M059J (cell line): ENCODE measurements at regions not wholly inside any gene's neighbourhood (a gene's known extent, or its start where the extent isn't known, plus 50 kb on each side); places are given as distances from the start of the nearest gene placed in this dataset.
A peak's percentile ranks its signal among the peaks of the same experiment; 100 is the strongest.

ENCODE experiments used
- DNase-seq: peaks from one replicate; pipeline ENCODE4 v3.0.0-alpha.2; 2012; ENCODE audit warnings: low read depth

DNA sequence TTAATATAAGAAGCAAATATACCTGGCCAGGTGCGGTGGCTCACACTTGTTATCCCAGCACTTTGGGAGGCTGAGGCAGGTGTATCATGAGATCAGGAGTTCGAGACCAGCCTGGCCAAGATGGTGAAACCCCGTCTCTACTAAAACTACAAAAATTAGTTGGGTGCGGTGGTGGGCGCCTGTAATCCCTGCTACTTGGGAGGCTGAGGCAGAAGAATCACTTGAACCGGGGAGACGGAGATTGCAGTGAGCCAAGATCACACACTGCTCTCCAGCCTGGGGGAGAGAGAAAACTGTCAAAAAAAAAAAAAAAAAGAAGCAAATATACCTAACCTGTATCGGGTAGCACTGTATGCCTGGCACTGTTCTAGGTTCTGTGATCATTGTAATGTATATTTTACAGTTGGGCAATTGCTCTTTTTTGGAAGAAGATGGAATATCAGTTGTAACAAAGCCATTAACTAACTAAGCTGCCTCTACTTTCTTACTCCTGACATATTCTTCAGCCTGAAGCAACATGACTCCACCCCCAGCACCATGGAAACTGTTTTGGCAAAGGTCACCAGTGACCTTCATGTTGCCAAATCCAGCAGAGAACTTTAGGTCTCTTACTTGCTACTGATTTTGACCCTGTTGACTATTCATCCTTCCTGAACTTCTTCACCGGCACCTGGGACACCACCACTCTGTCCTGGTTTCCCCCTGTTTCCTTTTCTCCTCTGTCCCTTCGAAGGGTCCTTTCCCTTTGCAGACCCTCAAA lies 203.8 kb downstream of the RPLP1 start:
- no peak for DNase-seq

DNA sequence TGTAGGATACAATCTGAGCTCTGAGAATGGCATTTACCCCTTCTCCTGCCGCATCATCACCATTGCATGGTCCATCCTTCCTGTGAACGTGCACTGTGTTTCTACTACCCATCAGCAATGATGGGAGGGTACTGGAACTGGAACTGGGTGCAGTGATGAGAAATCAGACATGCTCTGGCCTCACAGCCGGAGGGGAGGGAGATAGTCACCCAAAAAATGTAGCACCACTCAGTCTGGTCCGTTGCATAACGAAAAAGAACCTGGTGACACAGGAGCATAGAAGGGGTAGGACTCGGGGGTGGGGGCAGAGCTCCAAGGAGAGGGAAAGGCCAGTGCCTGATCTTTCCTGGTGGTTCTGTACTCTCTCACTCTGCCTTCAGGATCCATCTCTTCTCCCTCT lies 205.0 kb downstream of the RPLP1 start:
- DNase-seq, result no peak

DNA sequence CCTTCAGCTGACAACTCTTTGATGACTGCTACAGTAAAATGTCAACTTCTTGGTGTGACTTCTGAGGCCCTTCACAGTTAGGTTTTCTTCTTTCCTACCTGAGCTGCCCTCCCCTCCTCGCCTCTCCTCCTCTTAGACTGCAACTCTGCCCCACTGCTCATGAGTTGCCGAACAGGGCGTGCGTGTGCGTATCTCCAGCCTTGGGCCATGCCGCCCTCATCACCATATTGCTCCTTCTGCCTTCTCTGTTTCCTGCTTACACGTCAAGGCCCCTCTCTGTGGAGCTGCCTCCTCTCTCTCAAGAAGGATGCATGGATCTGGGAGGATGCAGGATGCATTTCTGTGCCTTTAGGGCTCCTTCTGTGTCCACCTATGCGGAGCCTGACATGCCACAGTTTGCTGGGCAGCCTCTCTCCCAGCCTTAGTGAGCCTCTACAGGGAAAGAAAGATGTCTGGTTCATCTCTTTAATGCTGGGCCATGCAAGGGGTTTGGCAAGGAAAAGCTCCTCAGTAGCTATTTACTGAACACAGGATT lies 205.9 kb downstream of the RPLP1 start:
- DNase-seq, result no peak

DNA sequence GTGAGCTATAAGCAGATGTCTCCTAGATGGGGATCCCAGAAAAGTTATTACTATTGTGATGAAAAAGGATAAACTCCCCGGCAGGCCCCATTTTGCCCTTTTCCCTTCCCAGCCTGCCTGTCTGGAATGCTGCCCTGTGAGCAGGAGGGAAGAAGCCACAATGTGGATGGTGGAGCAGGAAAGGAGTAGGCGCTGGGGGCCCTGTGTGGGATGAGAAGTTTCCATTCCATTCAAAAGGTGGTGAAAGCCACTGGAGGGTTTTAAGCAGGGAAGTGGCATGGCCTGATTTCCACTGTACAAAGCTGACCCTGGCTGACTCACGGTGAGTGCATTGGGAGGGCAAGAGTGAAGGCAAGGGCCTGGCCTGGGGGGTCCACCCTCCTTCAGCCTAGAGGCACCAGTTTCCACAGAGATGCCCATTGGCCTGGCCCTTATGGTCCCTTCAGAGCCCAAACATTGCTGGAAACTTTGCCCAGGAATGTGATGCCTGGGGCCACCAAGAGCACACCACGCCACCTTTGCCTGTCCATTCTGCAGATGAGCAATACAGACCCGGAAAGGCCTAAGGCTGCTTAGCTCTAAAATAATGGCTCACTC lies 206.9 kb downstream of the RPLP1 start:
- peak; percentile 94 for DNase-seq

DNA sequence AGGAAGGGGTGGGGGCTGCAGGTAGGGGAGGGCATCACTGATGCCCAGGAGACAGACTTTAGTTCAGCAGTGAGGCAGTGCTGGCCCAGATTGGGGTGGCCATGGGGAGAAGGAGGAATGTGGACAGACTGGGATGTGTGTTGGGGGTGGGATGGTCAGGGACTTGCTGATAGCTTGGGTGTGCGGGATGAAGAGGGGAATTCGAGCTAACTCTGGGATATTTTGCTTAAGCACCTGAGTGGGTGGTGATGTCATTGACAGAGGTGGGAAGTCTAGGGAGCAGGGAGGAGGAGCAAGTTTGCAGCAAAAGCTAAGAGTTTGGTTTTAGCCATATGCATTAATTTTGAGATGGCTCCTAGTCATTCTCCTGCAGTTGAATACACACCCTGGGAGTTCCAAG lies 207.5 kb downstream of the RPLP1 start:
- DNase-seq, result peak; percentile 45

DNA sequence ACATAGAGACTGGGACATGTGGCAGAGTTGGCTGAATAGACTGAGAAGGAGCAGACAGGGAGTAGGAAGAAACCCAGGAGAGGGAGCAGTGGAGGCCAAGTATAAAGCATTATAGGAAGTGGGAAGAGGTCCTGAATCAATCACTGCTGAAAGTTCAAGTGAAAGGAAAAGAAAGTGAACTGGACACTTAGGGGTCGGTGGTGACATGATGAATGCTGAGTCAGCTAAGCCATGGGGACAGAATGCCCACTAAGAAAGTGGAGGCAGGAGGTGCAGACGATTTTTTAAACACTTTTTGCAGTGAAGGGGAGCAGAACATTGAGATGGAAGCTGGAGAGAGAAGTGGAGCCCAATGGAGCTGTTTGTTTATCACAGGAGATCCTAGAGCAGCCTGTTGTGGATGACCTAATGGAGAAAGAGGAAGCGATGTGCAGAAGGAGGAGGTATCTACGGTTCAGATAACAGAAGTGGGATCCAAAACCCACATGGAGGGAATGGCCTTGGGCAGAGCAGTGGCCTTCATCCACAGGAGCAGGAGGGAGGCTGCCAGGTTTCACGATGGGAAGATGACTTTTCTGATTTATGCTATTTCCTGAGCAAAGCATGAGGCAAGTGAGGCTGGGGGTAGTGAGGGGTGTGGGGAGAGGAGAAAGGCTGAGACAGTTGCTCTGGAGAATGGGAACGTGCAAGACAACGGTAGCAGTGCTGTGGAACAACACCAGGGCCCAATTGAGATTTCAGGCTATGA lies 208.2 kb downstream of the RPLP1 start:
- peak; percentile 15 for DNase-seq

DNA sequence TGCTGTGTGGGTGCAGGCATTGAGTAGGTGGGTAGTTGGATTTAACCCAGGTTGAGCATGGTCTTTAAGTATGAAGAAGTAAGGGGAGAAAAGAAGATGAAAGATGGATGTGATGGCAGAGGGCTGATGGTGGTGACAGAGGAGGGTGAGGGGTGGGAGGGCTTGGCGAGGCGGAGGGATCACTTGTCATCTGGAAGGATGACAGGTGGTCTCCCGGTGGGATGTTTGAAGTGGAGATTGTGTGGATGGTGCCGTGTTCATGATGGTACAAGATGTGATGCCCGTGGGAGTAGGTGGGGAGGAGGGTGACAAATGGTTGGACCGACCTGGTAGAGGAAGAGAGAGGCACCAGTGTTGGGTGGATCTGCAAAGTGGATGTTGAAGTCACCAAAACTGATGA lies 208.8 kb downstream of the RPLP1 start:
- no peak for DNase-seq

DNA sequence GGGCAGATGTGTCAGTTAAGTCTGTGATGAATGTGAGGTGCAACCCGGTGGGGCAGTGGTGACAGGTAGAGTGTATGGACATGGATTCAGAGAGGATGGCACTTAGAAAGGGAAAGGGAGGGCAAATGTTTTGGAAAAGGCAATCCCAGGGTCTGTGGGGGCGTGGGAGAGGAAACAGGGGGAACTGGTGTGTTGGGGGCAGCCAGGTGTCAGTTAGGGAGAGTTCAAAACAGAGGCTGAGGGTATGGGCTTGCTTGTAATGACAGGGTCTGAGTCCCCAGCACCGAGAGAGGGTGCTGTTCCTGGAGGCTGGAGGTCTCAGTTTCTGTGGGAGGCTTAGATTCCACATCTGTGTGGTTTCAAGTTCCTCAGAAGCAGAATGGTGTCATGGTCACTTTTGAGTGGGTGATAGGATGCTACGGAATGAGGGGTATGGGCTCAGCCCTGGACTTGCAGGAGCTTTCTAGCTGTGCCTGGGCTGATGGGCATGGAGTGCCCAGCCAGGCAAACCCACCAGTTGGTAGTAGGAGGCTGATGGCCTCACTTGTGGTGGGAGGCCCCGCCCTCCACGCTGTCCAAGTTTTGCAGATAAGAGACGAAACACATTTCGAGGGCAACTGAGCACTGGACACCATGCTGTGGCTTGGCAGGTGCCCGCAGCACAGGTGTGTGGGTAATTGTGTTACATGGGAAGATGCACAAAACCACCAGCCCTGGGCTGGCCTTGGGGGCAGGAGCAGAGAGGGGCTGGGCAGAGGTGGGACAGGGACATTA lies 209.4 kb downstream of the RPLP1 start:
- no peak for DNase-seq

DNA sequence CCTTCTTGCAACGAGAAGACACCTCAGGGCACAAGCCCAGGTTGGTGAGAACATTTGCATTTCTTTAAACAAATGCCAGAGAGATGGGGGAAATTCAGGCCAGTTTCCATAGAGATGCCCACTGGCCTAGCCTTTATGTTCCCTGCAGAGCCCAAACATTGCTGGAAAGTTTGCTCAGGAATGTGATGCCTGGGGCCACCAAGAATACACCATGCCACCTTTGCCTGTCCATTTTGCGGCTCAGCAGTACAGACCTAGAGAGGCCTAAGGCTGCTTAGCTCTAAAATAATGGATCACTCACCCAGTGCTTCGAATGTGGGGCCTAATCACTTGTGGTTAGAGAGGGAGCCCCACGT lies 210.0 kb downstream of the RPLP1 start:
- peak; percentile 62 for DNase-seq

DNA sequence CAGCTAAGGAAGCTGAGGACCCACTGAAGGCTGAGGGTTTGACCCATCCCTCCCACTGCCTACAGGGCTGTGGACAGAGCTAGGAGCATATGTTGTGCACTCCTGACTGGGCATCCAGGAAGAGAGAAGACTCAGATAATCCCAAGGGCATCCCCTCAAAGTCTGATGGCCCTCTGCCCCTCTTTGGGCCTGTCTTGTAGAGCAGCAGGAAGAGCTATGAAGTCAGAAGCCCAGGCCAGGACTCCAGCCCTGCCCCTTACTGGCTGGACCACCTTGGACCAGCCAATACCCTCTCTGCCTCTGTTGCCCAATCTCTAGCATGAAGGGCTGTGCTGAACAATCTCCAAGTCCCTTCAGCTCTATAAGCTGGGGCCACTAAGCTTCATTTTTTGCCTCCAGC lies 210.8 kb downstream of the RPLP1 start:
- DNase-seq, result no peak

DNA sequence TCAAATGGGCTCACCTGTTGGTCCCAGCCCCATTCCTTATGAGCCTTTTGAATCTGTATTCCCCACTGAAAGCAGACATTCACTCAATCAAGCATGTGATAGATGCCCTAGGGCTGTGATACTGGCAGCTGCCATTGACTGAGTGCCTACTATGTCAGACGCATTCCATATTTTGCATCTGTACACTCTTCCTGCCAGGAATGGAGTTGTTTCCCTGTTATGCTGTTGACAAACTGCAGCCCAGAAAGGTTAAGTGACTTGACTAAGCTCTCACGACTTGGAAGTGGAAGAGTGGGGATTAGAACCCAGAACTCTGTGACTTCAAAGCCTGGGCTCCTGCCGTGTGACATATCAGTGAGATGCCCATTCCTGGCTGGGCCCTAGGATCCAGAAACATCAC lies 211.4 kb downstream of the RPLP1 start:
- DNase-seq, result no peak

DNA sequence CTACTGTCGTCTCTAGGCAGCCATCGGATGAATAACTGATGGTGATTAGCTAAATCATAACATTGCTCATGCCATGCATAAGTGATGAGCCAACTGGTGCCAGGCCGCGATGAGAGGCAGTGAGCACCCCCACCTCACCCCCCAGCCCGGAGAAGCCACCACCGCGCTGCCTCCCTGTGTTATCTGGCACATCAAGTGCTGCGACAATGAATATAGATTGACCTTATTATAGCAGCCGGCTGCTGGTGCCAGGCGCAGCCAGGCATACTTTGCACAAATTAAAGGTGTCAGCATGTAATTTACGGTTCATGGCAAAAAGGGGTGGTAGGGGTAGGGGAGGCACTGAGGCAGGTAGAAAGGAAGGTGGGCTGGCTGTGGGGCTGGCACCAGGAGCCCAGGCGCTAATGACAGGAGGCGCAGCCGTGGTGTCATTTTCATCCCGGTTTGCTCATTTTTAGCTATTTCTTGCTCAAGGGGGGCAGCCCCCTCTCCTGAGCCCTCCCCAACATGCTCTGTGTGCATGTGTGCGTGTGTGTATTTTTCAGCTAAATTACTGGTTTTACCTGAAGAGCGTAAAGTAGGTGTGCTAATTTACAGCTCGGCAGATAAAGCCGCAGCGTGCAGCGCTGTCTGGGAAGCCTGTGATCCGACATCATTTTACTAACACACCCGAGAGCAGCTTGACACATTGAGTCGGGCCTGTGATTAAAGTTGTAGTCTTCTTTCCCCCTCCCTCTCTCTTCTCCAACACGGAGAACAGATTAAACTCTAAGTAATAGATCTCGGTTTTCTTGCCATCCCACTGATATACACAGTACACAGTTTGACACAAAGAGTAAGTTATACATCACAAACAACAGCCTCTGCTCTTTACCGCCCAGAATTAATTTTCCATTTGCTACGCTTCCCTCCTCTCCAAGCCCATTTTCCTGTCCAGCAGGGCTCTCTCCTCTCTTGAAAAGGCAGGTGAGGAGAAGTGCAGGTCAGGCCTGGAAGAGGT lies 212.3 kb downstream of the RPLP1 start:
- peak; percentile 36 for DNase-seq

DNA sequence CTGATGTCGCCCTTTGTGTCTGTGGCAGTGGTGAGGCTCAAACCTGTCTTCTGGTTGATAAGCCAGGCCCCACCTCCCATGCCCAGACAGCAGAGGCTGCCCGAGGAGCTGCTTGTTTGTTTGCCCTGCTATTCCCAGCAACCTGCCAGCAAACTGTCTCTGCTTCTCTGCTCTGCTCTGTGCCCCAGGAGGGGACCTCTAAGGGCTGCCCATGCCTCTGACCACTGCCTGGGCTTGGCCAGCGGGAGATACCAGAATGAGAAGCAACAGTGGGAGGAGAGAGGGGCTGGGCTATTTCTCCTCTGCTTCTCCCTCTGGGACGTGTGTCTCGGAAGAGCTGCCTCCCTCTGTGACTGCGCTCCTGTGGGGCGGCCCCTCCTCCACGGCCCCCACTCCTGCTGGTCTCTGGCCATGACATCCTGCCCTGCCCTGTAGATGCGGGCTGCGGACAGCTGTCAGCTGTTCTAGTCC lies 213.1 kb downstream of the RPLP1 start:
- no peak for DNase-seq

DNA sequence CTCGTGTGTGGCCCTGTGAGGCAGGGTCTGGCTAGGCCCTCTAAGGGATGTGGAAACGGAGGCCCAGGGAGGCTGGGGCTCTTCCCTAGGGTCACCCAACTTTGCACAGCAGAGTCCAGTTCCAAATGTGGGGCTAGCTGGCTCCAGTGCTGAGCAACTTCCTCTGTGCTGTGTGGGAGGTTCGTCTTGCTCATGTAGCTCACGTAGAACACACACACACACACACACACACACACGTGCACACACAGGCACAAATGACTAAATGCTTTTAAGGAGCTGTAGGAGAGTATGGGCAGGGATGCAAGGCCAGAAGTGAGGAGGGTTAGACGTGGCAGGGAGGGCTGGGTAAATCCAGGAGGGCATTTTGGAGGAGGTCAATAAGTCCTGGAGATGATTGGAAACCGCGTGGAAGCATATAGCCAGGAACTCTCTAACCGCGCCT lies 213.8 kb downstream of the RPLP1 start:
- DNase-seq, result peak; percentile 28

DNA sequence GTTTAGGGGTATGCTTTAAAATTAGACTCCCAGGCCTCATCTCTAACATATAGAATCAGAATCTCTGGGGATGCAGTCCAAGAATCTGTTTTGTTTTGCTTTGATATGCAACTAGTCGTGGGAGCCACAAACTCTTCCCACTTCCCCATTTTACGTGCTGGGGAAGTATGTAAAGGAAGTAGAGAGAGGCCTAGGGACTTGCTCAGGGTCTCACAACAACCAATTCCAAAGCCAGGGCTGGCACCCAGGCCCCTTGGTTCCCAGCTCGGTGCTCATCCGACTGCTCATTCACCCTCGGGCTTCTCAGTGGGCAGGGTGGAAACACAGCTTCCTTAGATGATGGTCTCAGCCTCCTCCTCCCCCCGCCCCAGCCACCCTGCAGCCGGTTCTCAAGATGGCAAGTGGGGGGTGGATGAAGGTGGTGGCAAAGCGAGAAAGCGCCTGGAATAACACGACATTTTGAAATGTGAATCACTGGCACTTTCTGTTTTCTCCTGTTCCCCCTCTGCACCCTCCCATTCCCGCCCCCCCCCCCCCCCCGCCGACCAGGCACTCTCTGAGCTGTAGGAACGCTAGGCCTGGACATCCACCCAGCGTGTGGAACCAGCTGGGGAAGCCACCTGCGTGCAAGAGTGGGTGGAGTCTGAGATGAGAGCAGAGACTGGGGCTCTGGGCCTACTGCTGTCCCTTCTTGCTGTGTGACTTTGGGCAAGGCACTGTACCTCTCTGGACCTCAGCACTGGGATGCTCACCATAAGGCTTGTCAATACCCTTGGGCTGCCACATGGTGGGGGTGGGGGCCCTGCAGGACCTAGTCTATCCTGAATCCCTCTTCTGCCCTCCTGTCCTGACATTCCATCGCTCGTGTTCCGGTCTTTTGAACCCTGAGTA lies 214.5 kb downstream of the RPLP1 start:
- no peak for DNase-seq

DNA sequence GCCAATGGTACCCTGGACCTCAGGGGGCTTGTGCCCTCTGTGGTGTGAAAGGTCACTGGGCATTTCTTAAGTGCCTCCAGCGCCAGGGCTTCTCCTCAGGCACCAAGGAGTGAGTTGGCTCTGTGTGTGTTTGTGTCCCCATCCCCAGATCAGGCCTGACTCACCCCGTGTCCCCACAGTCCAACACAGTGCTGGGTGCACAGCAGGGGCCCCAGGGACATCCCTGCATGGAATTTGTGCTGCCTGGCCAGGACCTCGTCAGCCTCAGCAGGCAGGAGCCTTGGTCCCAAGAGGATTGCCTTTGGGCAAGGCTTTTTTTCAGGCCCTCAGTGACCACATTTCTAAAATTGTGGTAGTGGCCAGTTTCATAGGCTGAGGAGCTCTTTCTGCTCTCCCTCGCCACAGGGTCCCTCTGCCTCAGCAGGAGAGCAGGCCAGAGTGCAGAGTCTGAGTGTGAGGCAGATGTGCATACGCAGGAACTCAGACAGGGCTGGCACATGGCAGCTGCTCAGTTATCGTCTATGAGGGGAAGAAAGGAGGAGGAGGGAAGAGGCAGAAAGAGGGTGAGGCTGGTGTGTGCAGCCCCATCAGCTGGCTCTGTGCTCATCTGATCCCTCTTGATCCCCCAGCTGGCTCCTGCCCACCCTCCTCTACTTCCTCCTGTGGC lies 215.6 kb downstream of the RPLP1 start:
- peak; percentile 12 for DNase-seq

DNA sequence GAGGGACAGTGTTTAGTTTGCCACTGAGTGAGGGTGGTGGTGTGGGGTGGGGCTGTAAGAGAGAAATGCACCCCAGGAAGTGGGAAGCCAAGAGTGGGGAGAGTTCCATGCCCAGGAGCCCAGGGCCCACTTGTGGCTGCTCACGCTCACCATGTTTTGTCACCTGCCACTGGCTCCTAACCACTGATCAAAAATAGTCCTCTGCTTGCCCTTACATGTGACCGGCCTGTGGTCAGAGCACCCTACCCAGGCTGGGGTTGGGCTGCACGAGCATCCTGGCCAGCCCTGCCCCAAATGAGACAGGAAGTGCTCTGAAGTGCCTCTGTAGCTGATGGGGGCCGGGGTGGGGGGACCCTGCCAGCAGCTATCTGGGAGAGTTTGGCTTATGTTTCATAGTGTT lies 216.3 kb downstream of the RPLP1 start:
- DNase-seq, result peak; percentile 30

DNA sequence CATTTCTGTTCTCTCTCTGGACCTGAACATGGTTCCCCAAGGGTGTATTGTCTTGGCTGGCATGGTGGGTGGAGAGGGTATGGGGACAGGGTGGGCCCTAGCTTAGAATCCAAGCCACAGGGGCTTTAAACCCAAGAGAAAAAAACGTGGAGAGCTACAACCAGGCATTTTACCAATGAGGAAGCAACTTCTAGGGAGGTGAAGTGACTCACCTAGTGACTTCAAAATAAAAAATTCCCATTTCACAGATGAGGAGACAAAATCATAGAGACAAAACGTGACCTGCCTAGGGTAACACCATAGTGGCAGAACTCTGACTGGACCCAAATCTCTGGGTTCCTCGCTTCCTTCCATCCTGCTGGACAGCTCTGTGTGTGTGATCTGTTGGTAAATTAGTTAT lies 216.8 kb downstream of the RPLP1 start:
- DNase-seq, result no peak

DNA sequence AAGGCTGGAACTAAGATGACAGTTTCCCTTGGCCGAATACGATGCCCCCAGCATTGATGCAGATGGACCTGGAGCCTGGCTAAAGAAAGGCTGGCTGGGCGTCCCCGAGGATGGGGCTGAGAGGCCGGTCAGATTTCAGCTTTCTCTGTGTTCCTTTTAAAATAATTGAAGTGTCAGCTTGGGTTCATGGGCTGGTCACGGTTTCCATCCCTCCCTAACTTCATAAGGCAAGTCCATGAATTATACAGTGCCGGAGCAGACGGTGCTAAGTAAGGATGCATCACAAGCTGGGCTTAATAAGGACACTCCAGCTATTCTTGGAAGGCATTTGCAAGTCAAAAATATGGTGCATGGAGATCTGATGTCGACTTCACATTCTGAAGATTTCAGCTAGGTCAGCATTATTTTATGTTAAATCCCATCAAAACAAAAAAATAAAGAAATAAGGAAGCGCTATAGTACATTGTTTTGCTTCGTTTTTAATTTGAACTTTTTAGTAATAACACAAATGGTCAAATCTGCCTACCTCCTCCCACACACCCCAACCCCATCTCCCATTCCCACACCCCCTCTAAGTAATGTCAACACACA lies 220.8 kb downstream of the RPLP1 start:
- no peak for DNase-seq
